ENCODE measurements at regions not wholly inside any gene's neighbourhood (a gene's known extent, or its start where the extent isn't known, plus 50 kb on each side); places are given as distances from the start of the nearest gene placed in this dataset.
A peak's percentile ranks its signal among the peaks of the same experiment; 100 is the strongest.
"Not testable (repeated sequence)": the region's sequence is repeated elsewhere in the genome, so short reads cannot be mapped to it uniquely, and the experiment has no call there.

GRCh38 chr4:124030147-124030546 lies 633.6 kb downstream of the SPRY1 start:
- no peak for DNase-seq

DNA sequence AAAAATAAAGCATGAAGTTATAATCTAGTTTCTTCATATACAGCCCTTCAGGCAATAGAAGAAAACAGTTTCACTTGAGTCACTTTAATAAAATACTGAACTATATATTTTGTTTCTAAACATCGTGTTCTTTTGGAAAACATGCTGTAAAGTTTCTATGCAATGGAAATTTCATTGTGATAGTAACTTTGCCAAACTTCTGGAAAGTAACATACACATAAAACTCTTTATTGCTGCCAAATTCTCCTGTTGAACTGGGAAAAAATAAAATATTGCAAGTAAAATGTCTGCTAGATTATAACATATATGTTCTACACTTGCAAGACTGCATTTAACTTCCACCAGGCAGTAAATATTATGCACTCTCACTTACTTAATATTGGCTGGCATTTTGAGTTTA lies 635.4 kb downstream of the SPRY1 start:
- DNase-seq = no peak

GRCh38 chr4:124035364-124036041 lies 638.9 kb downstream of the SPRY1 start:
- DNase-seq = no peak

GRCh38 chr4:124037236-124037635 lies 640.6 kb downstream of the SPRY1 start:
- no peak for DNase-seq

- DNase-seq = no peak
Measured at GRCh38 chr4:124044330-124044729, 647.7 kb downstream of the SPRY1 start.

DNA sequence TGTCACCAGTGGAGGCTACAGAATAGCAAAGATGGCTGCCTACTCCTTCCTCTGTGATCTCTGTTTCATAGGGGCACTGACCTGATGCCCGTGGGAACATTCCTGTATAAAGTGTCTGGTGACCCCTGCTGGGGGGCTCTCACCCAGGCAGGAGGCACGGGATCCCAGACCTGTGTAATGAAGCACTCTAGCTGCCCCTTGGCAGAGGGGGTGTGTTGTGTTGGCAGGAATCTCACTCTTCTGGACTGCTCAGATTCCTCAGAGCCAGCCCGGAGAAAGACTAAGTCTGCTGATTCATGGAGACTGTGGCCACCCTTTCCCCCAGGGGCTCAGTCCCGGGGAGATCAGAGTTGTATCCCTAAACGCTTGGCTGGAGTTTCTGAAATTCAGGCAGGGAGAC lies 648.3 kb downstream of the SPRY1 start:
- no peak for DNase-seq

- no peak for DNase-seq
Measured at GRCh38 chr4:124046190-124046589, 649.6 kb downstream of the SPRY1 start.

DNA sequence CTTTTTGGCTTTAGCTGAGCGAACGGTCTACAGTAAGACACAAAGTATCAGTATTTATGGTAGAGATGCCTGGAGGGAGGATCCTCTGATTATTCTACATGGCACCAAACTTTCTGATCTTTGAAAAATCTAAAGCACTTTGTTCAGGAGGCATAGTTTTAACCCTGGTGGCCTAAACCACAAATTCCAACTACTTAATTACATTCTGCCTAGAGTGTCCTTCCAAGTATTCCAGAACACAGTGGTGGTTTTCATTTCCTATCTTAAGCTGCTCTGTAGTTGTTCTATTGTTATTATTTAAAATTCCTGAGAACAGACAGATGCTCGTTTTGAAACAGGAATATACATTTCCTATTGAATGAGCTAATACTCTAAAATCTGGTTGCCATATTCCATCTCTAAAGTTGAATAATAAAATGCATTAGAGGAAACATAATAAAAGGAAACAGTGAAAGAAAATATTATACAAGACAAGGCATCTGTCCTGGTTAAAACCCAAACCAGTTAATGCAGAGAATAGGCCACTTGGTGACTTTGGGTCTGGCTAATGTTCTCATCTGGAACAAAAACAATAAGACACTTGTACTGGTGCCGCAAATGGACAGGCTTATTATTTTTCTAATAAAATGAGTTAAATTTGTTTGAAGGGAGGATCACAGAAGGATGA lies 657.4 kb downstream of the SPRY1 start:
- no peak for DNase-seq

GRCh38 chr4:124055336-124055735 lies 657.2 kb downstream of the ANKRD50 start:
- no peak for DNase-seq

- DNase-seq = no peak
Measured at GRCh38 chr4:124055896-124056295, 656.6 kb downstream of the ANKRD50 start.

DNA sequence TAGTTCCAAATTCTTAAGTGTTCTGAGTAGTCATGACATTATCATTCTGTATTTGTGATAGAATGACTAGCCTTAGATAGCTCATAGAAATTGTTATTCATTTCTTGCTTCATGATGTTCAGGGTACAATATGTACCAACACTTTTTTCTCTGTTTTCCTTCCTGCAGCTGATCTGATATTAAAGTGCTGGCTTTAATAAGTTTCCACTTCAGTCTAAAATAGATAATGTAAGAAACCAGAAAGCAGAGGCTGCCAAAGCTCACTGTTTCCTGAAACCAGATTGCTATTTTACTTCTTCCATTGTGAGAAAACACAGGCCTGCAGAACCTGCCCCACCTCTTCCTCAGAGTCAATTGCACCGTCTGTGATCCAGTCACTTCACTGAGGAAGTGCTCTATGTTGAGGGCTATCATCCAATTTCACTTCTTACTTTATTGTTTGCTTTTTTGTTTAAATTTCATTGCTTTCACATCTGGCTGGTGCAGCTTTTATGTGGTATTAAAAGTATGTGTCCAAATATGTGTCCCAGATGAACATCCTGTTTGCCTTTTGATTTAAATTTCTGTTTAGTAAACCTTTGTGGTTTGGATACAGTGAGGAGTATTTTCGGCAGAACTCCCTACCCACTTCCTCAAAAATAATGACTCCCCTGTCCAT lies 652.1 kb downstream of the ANKRD50 start:
- peak in 15 of 56 donors; percentile 0 to 33 (median 4) for DNase-seq

DNA sequence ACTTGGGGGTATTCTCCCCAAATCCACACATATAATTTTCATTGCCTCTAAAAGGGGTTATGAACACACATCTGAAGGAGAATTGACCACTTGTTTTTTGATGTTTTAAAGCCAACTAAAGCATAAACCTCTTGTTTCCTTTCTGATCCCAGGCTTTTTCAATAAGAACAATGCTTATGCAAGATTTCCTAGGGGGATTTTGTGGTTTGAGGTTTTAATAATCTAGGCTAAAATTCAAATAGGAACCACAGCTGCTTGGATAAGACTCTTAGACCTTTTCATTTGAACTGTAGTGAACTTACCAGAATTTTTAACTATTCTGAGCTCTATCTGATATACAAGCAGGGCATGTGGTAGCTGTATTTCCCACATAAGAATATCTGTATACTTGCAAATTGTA lies 651.1 kb downstream of the ANKRD50 start:
- no peak for DNase-seq

DNA sequence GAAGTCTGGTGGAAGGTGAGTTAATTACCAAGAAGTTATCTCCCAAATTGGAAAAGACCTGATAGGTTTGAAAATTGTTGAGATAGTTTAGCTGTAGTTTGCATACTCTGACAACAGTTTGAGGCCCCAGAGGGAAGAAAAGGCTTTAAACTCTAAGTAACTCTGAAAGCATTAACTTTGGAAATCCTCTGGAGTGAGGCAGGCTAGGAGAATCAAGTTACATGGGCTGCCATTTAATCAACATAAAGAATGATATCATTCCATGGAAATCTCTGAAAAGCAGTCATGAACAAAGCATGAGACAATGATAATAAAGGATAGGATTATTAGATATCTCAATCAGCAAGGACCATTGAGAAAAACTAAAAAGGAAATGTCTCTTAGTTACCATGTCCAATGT lies 647.1 kb downstream of the ANKRD50 start:
- DNase-seq = no peak

- no peak for DNase-seq
Measured at GRCh38 chr4:124065936-124066335, 646.6 kb downstream of the ANKRD50 start.

DNA sequence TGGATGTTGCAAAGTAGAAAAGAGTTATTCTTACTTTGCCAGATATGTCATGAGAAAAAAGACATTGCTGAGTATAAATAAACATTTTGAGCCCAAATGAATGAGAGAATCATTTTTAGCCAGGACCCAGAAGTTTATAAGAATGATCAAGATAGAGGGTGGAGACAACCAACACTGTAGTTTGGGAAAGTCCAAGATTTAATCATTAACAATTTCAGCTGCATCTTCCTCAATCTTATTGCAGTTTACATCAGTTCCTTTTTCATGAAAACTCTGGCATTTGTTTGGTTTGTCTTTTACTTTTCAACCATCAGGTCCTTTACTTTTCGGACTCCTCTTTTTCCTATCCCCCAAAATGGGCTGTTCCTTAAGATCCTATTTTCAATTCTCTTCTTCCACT lies 645.9 kb downstream of the ANKRD50 start:
- no peak for DNase-seq

DNA sequence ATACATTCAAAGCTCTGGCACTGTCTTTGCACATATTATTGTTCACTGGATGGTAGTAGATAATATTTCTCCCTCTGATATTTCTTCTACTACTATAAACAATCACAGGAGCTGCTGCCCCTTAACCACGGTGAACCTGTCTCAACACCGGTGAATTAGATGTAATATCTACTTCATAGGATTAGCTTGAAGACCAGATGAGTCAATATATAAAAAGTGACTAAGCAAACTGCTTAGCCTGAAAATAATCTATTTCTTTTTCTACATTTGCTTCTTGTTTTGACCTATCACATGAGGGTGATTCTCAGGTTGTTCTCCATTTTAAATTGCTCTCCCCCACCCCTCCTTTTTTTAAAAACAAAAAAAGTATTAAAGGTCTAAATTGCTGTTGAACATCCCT lies 645.5 kb downstream of the ANKRD50 start:
- DNase-seq = no peak

DNA sequence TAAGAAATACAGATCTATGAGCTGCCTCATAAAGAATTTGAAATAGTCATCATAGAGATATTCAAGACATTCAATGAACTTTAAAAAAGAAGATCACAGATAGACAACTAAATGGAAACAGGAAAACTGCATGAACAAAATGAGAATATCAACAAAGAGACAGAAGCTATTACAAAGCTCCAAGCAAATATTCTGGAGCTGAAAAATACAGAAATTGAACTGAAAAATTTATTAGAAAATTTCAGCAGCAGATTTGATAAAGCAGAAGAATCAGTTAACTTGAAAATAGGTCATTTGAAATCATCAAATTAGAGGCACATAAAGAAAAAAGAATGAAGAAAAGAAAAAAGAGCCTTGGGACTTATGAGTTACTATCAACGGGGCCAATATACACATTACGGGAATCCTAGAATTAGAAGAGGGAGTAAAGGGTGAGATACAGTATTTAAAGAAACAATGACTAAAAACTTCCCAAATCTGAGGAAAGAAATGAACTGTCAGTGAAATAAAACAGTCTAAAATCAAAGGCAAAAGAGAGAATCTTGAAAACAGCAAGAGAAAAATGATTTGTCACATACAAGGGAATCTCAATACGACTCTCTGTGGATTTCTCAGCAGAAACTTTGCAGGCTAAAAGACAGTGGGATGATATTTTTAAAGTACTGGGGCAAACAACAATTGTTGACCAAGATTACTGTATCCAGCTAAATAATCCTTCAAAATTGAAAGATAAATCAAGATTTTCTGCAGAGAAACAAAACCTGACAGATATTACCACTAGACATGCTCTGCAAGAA lies 641.6 kb downstream of the ANKRD50 start:
- no peak for DNase-seq

DNA sequence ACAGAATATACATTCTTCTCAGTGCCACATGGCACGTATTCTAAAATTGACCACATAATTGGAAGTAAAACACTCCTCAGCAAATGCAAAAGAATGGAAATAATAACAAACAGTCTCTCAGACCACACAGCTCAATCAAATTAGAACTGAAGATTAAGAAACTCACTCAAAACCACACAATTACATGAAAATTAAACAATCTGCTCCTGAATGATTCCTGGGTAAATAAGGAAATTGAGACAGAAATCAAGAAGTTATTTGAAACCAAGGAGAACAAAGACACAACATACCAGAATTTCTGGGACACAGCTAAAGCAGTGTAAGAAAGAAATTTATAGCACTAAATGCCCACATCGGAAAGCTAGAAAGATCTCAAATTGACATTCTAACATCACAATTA lies 637.3 kb downstream of the ANKRD50 start:
- not testable (repeated sequence) for DNase-seq

GRCh38 chr4:124079174-124079780 lies 633.3 kb downstream of the ANKRD50 start:
- DNase-seq = no peak

GRCh38 chr4:124083711-124084110 lies 628.8 kb downstream of the ANKRD50 start:
- no peak for DNase-seq

DNA sequence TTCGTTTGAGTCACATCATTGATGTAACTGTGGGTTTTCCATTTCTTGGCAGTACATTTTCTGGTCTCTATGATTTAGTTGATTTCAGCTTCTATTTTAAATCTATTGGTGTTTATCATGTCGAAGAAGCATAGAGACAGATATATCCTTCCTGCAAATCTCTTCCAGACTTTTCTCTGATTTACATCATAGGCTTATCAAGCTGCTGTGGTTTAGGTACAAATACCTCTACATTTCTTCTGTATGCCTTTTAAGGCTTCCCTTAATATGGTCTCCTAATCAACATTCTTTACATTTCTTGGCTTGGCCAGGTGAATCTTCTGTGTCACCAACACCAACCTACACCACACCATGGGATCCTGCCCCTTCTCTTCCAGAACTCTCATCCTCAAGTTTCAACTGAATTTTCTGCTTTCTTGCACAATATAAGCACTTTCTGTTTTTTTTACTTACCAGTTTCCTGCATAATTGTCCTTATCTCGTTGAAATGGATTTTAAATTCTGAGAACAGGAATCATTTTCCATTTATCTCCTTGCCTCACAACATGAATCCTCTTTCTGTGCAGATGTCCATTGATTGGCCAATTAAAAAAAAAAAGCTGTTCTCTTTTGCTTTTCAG lies 626.9 kb downstream of the ANKRD50 start:
- DNase-seq = no peak
